ENCODE measurements at regions not wholly inside any gene's neighbourhood (a gene's known extent, or its start where the extent isn't known, plus 50 kb on each side); places are given as distances from the start of the nearest gene placed in this dataset.

GRCh38 chr6:140316966-140317365 is 942.5 kb upstream of the CITED2 start:
- no peak overlapping the region for H3K4ac ChIP-seq (ENCODE audit: low read depth in 1 of 2, low read length in 2 of 2)
- H4K91ac ChIP-seq (ENCODE audit: low read length) = no peak overlapping the region
- H3K4me2 ChIP-seq (ENCODE audit: low read length, poor library complexity, severe bottlenecking) = no peak overlapping the region
- no peak overlapping the region for H2BK5ac ChIP-seq (ENCODE audit: low read depth, low read length, poor library complexity, severe bottlenecking)
- H3K4me3 ChIP-seq (ENCODE audit: insufficient read depth in 1 of 2, low read depth in 1 of 2, low read length in 2 of 2) = no peak overlapping the region
- no peak overlapping the region for H3K18ac ChIP-seq (ENCODE audit: low read depth in 1 of 2, low read length in 2 of 2)
- WGBS = 92% methylated on average over 2 of the region's 4 CpGs
- H3K27ac ChIP-seq (ENCODE audit: low read length, poor library complexity, severe bottlenecking) = no peak overlapping the region
- H3K14ac ChIP-seq (ENCODE audit: low read length in 2 of 2) = no peak overlapping the region
- no peak overlapping the region for H2AK5ac ChIP-seq (ENCODE audit: low read length, severe bottlenecking)
- no peak overlapping the region for H2BK15ac ChIP-seq (ENCODE audit: low read depth, poor library complexity, severe bottlenecking)
- H3K9me3 ChIP-seq (ENCODE audit: control insufficient read depth, low read length) = no peaks in the 10 kb centered on the region
- no peaks in the 10 kb centered on the region for H3K4me1 ChIP-seq (ENCODE audit: control insufficient read depth, insufficient read depth, low read depth, low read length)
- H2BK120ac ChIP-seq (ENCODE audit: low read depth, low read length) = no peak overlapping the region
- H2BK12ac ChIP-seq (ENCODE audit: low read length in 2 of 2) = peak overlapping the region; percentile 4 to 14
- H3K9ac ChIP-seq (ENCODE audit: low read length) = no peak overlapping the region
- peak overlapping the region; percentile 35 for H4K8ac ChIP-seq (ENCODE audit: low read length)
- no peaks in the 10 kb centered on the region for H3K79me1 ChIP-seq (replicated peaks; ENCODE audit: low read length, poor library complexity, severe bottlenecking)
- H3K36me3 ChIP-seq (ENCODE audit: control insufficient read depth in 1 of 2, insufficient read depth in 2 of 2, low read depth in 1 of 2, low read length in 2 of 2) = no peaks in the 10 kb centered on the region
- DNase-seq = no peak
- no peaks in the 10 kb centered on the region for H3K27me3 ChIP-seq (ENCODE audit: control insufficient read depth in 1 of 2, insufficient read depth in 1 of 2, low read length in 2 of 2)
- H3K23ac ChIP-seq (ENCODE audit: low read length in 2 of 2) = no peak overlapping the region
- no peak overlapping the region for H2AFZ ChIP-seq (ENCODE audit: low read depth, low read length)

- no peak overlapping the region for H2BK12ac ChIP-seq (ENCODE audit: low read length in 2 of 2)
- H3K4me2 ChIP-seq (ENCODE audit: low read length, poor library complexity, severe bottlenecking) = no peak overlapping the region
- no peaks in the 10 kb centered on the region for H3K9me3 ChIP-seq (ENCODE audit: control insufficient read depth, low read length)
- no peak overlapping the region for H3K14ac ChIP-seq (ENCODE audit: low read length in 2 of 2)
- no peaks in the 10 kb centered on the region for H3K27me3 ChIP-seq (ENCODE audit: control insufficient read depth in 1 of 2, insufficient read depth in 1 of 2, low read length in 2 of 2)
- no peak overlapping the region for H4K91ac ChIP-seq (ENCODE audit: low read length)
- WGBS = no CpG with 5 or more reads among the region's 2 CpGs
- no peak overlapping the region for H3K4ac ChIP-seq (ENCODE audit: low read depth in 1 of 2, low read length in 2 of 2)
- no peak overlapping the region for H3K9ac ChIP-seq (ENCODE audit: low read length)
- no peak overlapping the region for H2BK120ac ChIP-seq (ENCODE audit: low read depth, low read length)
- no peak overlapping the region for H2AK5ac ChIP-seq (ENCODE audit: low read length, severe bottlenecking)
- H3K4me3 ChIP-seq (ENCODE audit: insufficient read depth in 1 of 2, low read depth in 1 of 2, low read length in 2 of 2) = no peak overlapping the region
- no peaks in the 10 kb centered on the region for H3K36me3 ChIP-seq (ENCODE audit: control insufficient read depth in 1 of 2, insufficient read depth in 2 of 2, low read depth in 1 of 2, low read length in 2 of 2)
- H2AFZ ChIP-seq (ENCODE audit: low read depth, low read length) = no peak overlapping the region
- H2BK5ac ChIP-seq (ENCODE audit: low read depth, low read length, poor library complexity, severe bottlenecking) = no peak overlapping the region
- no peak overlapping the region for H4K8ac ChIP-seq (ENCODE audit: low read length)
- no peak overlapping the region for H3K27ac ChIP-seq (ENCODE audit: low read length, poor library complexity, severe bottlenecking)
- H3K4me1 ChIP-seq (ENCODE audit: control insufficient read depth, insufficient read depth, low read depth, low read length) = no peaks in the 10 kb centered on the region
- H3K18ac ChIP-seq (ENCODE audit: low read depth in 1 of 2, low read length in 2 of 2) = no peak overlapping the region
- H3K23ac ChIP-seq (ENCODE audit: low read length in 2 of 2) = no peak overlapping the region
- no peaks in the 10 kb centered on the region for H3K79me1 ChIP-seq (replicated peaks; ENCODE audit: low read length, poor library complexity, severe bottlenecking)
- DNase-seq = no peak
- H2BK15ac ChIP-seq (ENCODE audit: low read depth, poor library complexity, severe bottlenecking) = no peak overlapping the region
Observed at GRCh38 chr6:140314682-140315081, 940.2 kb upstream of the CITED2 start.

- Histone ChIP-seq H2BK15ac (ENCODE audit: low read depth, poor library complexity, severe bottlenecking) (no peak overlapping the region), H3K79me1 (replicated peaks; ENCODE audit: low read length, poor library complexity, severe bottlenecking) (no peaks in the 10 kb centered on the region), H3K18ac (ENCODE audit: low read depth in 1 of 2, low read length in 2 of 2) (no peak overlapping the region), H4K8ac (ENCODE audit: low read length) (no peak overlapping the region), H2AFZ (ENCODE audit: low read depth, low read length) (no peak overlapping the region), H3K4me2 (ENCODE audit: low read length, poor library complexity, severe bottlenecking) (no peak overlapping the region), H2BK12ac (ENCODE audit: low read length in 2 of 2) (no peak overlapping the region), H3K23ac (ENCODE audit: low read length in 2 of 2) (no peak overlapping the region), H3K9me3 (ENCODE audit: control insufficient read depth, low read length) (no peaks in the 10 kb centered on the region), H4K91ac (ENCODE audit: low read length) (no peak overlapping the region), H2BK120ac (ENCODE audit: low read depth, low read length) (no peak overlapping the region), H3K27ac (ENCODE audit: low read length, poor library complexity, severe bottlenecking) (no peak overlapping the region), H3K4me1 (ENCODE audit: control insufficient read depth, insufficient read depth, low read depth, low read length) (no peaks in the 10 kb centered on the region), H2BK5ac (ENCODE audit: low read depth, low read length, poor library complexity, severe bottlenecking) (no peak overlapping the region), H3K36me3 (ENCODE audit: control insufficient read depth in 1 of 2, insufficient read depth in 2 of 2, low read depth in 1 of 2, low read length in 2 of 2) (no peaks in the 10 kb centered on the region), H3K4me3 (ENCODE audit: insufficient read depth in 1 of 2, low read depth in 1 of 2, low read length in 2 of 2) (no peak overlapping the region), H3K27me3 (ENCODE audit: control insufficient read depth in 1 of 2, insufficient read depth in 1 of 2, low read length in 2 of 2) (no peaks in the 10 kb centered on the region), H3K14ac (ENCODE audit: low read length in 2 of 2) (no peak overlapping the region), H3K4ac (ENCODE audit: low read depth in 1 of 2, low read length in 2 of 2) (no peak overlapping the region), H3K9ac (ENCODE audit: low read length) (no peak overlapping the region), H2AK5ac (ENCODE audit: low read length, severe bottlenecking) (no peak overlapping the region)
- DNase-seq = no peak
Observed at GRCh38 chr6:140311146-140311545, 936.7 kb upstream of the CITED2 start.

GRCh38 chr6:140303218-140303949 is 928.9 kb upstream of the CITED2 start:
- Histone ChIP-seq H4K8ac (ENCODE audit: low read length) (no peak overlapping the region), H2BK5ac (ENCODE audit: low read depth, low read length, poor library complexity, severe bottlenecking) (no peak overlapping the region)
- 97% methylated on average over 8 of the region's 8 CpGs for WGBS

More at GRCh38 chr6:140303218-140303949, 928.9 kb upstream of the CITED2 start:
- no peak overlapping the region for H2AFZ ChIP-seq (ENCODE audit: low read depth, low read length)
- no peaks in the 10 kb centered on the region for H3K27me3 ChIP-seq (ENCODE audit: control insufficient read depth in 1 of 2, insufficient read depth in 1 of 2, low read length in 2 of 2)
- no peak overlapping the region for H3K14ac ChIP-seq (ENCODE audit: low read length in 2 of 2)
- H3K23ac ChIP-seq (ENCODE audit: low read length in 2 of 2) = no peak overlapping the region
- no peak overlapping the region for H3K27ac ChIP-seq (ENCODE audit: low read length, poor library complexity, severe bottlenecking)
- H2BK120ac ChIP-seq (ENCODE audit: low read depth, low read length) = no peak overlapping the region
- no peaks in the 10 kb centered on the region for H3K36me3 ChIP-seq (ENCODE audit: control insufficient read depth in 1 of 2, insufficient read depth in 2 of 2, low read depth in 1 of 2, low read length in 2 of 2)
- H3K4me2 ChIP-seq (ENCODE audit: low read length, poor library complexity, severe bottlenecking) = no peak overlapping the region
- no peak overlapping the region for H4K91ac ChIP-seq (ENCODE audit: low read length)
- no peak overlapping the region for H2BK12ac ChIP-seq (ENCODE audit: low read length in 2 of 2)
- no peak overlapping the region for H3K4ac ChIP-seq (ENCODE audit: low read depth in 1 of 2, low read length in 2 of 2)
- H3K9ac ChIP-seq (ENCODE audit: low read length) = no peak overlapping the region
- peak overlapping the region in 1 of 2 experiments; percentile 48 for H3K18ac ChIP-seq (ENCODE audit: low read depth in 1 of 2, low read length in 2 of 2)
- H2AK5ac ChIP-seq (ENCODE audit: low read length, severe bottlenecking) = no peak overlapping the region
- H3K4me3 ChIP-seq (ENCODE audit: insufficient read depth in 1 of 2, low read depth in 1 of 2, low read length in 2 of 2) = no peak overlapping the region
- no peak overlapping the region for H2BK15ac ChIP-seq (ENCODE audit: low read depth, poor library complexity, severe bottlenecking)
- H3K9me3 ChIP-seq (ENCODE audit: control insufficient read depth, low read length) = no peaks in the 10 kb centered on the region
- no peaks in the 10 kb centered on the region for H3K4me1 ChIP-seq (ENCODE audit: control insufficient read depth, insufficient read depth, low read depth, low read length)
- no peaks in the 10 kb centered on the region for H3K79me1 ChIP-seq (replicated peaks; ENCODE audit: low read length, poor library complexity, severe bottlenecking)
- no peak for DNase-seq
